HG03108 (cell line): ENCODE measurements at regions not wholly inside any gene's neighbourhood (a gene's known extent, or its start where the extent isn't known, plus 50 kb on each side); places are given as distances from the start of the nearest gene placed in this dataset.

Experiments used
- ATAC-seq: cut with Tn5 transposase; IDR thresholded peaks from one replicate; pipeline ENCODE4 v1.9.1; 2021; ENCODE audit warnings: moderate library complexity; ENCODE audit not compliant: unreplicated experiment

DNA sequence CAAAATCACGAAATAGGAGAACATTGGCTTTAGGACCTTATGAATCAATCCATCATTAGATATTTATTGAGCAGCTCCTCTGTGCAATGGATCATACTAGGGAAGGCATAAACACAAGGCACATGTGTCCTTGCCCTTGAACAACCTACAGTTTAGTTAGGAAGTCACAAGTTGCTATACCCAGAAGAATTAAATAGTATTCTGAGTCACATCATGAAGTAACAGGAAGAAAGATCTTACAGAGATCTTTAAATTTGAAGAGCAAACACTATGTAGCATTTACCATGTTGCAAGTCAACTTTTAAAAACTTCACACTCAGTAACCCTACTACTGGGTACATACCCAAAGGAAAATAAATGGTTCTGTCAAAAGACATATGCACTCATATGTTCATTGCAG lies 355.2 kb upstream of the SLC14A2 start:
- ATAC-seq: no peak

DNA sequence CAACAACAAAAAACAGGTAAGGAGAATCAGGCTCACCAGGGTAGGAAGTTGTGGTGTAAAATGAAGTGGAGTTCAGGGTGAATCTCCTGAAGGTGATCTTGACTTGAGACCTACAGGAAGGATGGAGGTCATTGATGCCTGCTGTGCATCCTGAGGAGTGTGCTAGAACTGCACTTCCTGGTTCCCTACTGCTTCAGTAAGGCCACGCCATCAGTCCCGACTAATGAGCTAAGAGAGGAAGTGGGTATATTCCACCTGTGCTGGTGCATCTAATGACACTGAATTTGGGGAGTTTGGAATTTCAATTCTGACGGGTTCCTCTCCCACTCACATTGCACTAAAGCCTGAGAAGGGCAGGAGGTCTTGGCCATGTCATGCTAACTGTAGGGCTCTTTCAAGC lies 349.3 kb upstream of the SLC14A2 start:
- ATAC-seq: no peak

DNA sequence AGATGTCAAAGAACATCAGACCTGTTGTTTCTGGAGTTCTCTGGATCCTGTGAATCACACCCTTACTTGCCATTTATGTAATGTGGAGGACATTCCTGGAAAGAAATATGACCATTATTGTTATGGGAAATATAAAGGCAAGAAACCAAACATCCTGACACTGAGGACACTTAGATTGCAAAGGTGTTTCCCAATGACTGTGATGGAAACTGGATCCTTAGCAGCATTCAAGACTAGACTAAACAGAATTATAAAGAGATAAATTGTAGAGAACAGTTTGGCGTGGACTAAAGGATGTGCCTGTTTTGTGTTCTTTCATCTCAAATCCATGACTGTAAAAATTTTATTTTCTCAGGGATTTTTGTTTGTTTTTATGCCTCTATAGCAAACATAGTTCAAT lies 347.7 kb upstream of the SLC14A2 start:
- no peak for ATAC-seq

DNA sequence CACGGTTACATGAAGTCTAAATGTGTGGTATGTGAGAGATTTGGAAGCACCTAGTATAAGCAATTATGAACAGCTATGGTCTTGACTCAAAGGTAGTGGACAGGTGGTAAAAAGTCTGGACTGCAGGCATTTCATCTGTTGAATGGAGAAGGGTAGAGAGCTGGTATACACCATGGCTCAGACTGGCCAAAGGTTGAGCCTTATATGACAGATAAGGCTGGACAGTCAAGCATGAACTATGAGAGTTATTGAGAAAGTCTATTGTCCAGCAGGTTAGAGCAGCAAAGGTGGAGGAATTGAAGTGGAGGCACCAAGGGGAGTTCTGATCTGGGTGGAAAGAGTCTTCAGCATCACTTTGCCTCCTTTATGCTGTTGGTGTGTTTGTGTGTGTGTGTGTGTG lies 346.7 kb upstream of the SLC14A2 start:
- no peak for ATAC-seq

DNA sequence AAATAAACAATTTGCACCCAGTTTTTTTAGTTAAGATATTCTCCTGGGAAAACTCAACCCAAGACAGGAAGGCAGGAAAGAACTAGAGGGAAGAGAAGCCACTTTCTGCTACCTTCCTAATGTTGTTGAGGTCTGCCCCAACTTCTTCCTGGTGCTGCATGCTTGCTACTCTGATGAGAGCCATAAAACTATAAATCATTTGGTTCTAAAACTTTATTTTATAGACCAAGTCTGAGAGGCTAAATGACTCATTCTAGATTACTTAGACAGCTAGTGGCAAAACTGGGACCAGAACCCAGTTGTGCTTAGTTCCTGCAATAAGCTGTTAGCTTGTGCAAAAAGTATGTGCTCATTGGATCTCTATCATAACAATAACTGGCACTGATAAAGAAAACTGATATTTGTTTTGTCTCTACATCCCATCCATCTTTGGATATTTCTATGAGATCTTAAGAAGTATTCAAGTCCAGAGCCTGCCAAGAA lies 344.9 kb upstream of the SLC14A2 start:
- no peak for ATAC-seq

DNA sequence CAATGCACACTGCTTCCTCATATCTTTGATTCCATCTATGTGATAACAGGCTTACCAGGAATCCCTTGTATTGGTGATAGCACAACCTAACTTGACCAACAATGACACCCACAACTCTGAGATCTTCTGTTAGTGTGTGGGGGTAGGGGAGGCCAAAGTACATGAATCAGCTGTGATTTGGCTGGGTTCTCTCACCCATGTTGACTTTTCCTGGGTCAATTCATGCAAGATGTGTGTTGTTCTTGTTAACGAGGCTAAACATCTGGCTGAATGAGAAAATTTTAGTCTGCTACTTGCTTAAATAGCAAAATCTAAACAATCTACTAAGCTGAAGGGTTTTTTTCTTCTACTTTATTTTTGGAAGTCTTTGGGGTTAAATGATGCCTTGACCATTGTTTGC lies 341.2 kb upstream of the SLC14A2 start:
- no peak for ATAC-seq

DNA sequence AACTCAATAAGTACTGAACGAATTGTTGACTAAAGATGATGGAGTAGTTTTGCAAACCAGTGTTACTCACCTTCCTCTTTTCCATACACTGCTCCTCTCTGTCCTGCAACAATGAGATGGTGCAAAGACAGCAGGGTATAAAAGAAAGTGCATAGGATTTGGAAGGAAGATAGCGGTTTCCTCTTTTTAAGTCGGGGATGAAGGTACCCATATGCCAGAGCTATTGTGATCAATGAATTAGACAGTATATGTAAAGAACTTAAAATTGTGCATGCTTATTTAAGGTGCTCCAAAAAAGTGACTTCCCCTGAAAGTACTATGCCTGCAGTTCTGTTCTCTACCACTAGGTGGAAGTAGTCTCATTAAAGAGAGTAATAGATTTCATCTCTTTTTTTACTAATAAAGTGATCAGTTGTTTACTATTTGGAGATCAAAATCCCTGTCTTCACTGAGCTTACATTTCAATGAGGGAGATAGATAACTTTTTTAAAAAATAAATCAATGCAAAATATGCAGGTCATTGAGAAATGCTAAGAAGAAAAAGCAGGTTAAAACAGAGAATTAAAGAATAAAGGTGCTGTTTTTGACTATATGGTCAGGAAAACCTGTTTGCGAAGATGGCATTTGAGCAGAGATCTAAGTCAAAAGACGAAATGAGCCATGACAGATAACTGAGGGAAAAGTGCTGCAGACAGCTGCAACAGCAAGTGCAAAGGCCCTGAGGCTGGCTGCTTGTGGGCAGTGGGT lies 339.7 kb upstream of the SLC14A2 start:
- no peak for ATAC-seq

DNA sequence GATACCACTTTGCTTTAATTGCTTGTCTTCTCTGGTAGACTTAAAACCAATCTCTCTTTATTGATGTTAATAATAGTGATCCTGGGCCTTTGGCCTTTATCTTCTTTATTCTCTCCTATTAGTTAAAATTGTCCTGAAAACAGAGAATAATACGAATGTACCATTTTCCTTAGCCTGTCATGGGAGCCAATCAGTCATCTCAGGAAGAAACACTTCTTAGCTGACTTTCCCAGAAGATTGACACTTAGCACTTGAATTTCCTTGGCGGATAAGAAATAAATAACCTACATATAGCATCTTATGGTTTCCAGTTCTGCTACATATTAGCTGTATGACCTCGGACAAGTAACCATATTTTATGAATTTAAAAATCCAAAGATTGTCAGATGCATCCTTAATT lies 338.4 kb upstream of the SLC14A2 start:
- ATAC-seq: no peak

DNA sequence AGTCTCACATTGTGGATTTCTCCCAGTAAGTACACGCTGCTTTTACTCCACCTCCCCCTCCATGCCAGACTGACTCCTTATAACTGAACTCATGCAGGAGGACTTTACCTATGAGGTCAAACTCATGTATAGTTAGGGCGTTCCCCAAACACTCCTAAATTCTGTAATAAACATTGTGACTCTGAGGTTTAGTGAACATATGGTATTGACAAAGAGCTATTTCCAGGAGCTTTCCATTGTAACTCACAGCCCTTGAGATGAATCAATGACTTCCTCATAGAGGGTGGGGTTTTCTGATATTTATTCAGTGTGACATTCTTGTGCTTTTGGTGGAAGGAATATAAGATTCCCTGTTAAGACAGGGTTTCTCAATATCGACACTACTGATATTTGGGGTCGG lies 337.4 kb upstream of the SLC14A2 start:
- ATAC-seq: no peak

DNA sequence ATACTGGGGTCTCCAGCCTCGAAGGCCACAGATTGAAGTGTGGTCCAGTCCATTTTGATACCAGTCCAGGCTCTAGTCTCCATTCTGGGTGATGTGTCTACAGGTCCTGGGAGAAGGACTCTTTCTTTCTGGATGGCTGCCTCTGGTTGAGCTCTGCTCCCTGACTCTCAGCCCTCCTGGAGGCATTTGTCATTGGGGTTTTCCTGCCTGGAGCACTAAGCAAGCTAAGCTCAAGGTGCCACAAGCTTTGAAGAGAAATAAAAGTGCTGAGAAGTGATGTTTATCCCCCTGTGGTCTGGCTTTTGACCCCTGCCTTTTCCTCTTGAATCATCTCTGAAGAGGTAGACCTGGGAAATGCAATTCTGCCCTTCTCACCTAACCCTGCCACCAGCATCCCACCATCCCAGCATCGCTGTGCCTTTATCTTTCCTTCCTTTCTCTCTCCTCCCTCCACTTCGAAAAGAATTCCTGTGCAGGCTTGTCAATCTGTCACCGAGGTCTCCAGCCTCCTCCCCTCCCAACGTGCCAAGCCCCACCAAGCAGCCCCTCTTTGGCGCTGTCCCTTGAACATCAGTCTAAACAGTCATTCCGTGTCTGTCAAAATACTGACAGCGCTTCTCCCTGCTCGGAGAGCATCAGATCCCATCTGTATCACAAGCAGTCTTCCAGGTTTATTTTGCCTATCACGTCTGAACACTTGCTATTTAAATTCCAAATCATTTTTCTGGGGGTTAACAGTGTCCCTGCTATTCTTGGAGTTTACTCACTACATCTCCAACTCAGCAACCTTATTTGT lies 334.6 kb upstream of the SLC14A2 start:
- ATAC-seq: no peak

DNA sequence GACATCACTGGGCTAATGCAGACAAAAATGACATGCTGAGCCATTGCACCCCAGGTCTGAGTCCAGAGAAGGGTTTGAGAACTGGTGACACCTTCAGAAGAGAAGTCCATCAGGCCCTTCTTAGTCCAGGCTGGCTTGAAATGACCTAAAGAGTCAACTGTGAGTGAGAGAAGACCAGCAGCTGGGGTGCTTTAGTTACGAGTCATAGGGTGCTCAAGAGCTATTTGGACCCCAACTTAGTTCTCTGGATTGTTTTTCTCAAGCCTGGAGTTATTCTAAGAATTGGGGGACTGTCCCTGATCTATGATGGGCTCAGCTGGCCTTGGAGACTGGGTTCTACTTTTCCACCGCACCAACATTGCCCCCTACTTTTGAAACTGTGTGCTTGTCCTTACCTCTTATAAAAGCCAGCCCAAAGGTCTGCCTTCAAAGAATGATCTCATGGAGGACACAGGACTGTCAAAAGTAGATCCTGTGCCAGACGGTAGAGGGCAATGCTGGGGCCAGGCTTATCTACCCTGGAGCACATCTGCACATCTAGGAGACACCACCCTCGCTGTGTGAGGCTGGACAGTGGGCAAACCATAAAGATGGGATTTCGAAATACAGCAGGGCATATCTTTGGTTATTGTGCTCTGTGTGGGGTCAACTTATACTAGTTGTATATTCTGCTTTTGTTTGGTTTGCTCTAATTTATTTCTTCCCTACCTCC lies 333.0 kb upstream of the SLC14A2 start:
- ATAC-seq: no peak

DNA sequence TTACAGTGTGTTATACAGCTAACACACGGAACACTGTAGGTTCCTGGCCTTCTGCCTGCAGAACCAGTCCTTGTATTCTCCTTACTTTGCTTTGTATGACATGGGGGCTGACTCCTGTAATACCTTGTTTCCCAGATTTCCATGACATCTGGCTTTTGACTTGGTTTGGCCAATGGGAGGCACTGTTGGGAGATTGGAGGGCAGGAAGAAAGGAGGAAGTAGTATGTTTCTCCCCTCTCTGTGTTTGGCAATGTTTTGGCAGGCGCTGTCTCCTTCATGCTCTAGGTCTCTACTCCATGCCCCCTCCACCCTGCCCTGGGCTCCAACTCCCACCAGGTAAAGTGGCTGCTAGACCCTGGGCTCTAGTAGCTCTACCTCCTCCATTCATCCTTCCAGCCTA lies 331.1 kb upstream of the SLC14A2 start:
- ATAC-seq: no peak

DNA sequence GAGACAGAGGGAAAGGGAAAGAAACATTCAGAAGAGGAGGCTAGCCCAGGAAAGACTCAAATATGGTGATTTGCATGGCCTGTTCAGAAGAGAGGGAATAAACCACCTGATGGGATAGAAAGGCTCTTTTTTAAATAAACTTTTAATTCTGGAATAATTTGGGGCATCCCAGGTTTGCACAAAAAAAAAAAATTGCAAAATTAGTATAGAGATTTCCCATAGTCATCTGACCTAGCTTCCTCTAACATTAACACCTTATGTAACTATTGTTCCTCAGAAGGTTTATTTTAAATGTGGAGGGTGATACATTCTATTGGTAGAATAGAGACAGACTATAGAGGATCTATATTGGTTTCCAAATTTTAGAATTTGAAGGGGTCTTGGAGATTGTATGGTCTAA lies 330.4 kb upstream of the SLC14A2 start:
- ATAC-seq: no peak

DNA sequence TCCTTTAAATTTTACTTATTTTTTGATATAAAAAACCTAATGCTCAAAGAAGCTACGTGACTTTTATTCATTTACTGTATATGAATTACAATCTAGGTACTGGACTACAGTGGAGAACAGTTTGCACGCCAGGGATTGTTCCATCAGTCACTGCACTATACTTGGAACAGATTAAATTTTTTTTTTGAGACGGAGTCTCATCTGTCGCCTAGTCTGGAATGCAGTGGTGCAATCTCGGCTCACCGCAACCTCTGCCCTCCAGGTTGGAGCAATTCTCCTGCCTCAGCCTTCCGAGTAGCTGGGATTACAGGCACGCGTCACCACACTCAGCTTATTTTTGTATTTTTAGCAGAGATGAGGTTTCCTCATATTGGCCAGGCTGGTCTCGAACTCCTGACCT lies 330.0 kb upstream of the SLC14A2 start:
- no peak for ATAC-seq

DNA sequence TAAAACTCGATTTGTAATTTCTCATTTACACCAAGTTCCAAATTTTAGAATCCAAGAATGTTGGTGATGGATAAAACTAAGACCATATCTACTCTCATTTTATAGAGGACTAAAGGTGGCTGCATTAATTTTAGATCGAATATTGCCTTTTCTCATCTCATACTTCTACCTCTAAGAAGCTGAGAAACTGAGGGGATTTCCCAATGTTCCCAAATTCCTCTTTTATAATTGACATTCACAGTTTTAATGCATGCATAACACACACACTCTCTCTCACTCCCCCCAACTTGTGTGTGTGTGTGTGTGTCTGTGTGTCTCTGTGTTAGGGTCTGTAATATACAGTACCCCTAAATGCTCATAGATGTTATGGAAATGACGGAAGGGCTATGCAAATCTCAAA lies 328.8 kb upstream of the SLC14A2 start:
- ATAC-seq: no peak

DNA sequence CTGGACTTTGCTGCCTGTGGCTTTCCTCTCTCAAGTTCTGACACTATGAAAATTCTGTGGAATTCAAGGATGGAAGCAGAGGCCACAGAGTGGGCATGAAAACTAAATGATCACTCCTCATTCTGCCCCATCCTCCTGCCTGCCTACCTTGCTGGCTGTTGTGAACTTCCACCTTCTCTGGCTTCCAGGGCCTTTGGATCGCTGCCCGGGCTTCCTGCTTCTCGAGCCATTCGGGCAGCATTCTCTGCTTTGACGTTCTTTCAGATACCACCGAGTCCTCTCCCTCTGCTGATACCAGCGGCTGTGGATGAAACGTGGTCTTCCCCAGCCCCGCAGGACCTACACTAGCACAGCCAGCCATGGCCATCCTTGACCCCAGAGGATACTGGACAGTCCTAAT lies 327.7 kb upstream of the SLC14A2 start:
- ATAC-seq: no peak

DNA sequence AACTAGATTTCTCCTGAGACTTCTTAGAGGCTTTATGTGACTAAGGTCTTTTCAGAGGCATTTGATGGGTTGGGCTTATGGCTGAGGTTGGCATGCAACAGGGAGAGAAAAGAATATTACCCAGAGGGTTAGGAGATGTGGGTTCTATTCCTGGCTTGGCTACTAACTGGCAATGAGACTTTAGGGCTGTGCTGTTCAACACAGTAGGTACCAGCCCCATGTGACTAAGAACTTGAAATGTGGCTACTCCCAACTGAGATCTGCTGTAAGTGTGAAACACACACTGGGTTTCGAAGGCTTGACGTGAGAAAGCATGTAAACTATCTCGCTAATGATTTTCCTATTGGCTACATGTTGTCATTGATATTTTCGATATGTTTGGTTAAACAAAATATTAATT lies 324.9 kb upstream of the SLC14A2 start:
- no peak for ATAC-seq

DNA sequence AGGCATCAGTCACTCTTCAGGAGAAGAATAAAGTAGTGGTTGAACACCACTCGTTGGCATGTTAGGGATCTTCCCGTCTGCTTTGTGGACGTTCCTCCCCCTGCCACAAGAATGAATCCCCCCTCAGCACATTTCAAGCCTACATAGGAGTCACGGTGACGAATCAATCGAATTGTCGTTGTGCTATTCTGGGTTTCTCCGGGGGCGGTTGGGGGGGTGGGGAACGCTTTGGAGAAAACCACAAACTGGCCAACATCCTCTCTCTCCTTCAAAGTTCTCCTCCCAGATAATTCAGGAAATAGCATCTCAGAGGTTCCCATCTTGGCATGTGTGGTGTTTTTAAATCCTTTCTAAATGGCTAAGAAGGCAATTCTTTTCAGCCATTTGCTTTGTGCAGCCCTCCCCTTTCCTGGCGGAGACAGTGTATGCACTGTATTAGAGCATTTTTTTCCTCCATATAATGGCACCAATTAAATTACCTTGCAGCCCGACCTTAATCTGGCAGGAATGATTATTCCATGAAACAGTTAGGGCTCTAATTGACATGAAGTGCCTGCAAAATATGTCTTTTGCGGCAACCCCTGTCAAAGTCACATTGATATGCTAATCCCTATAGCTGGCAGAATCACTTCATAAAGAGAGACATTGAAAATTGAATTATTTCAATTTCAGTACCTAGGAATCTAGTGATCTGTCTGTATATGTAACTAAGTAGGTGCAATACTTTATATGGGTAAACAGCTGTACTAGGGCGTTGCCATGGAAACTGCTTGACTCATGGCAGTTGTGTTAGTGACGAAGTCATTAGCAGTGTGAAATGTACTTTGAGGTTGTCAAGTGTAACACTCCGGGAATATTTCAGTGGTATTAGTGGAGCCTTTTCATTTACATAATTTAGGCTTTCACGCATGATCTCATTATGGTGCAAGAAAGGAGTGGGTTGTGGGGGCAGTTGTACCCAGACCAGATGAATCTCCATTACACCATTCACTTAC lies 323.4 kb upstream of the SLC14A2 start:
- no peak for ATAC-seq

DNA sequence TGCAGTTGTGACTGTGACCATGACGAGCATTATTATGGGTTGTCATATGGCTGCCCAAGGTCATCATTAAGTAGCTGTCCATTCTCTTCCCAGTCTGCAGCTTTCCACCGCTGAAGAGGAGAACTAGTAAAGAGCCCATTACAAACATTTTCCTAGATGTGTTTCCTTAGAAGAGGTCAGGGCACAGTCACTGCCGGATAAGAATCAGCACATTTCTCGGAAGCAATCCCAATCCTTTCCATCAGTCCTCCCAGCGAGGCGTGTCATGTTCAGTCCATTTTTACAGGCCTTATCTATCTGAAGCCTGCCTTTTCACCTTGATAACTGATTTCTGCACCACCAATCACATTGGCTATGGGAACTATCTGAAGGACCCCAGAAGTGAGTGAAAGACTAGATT lies 319.9 kb upstream of the SLC14A2 start:
- no peak for ATAC-seq

DNA sequence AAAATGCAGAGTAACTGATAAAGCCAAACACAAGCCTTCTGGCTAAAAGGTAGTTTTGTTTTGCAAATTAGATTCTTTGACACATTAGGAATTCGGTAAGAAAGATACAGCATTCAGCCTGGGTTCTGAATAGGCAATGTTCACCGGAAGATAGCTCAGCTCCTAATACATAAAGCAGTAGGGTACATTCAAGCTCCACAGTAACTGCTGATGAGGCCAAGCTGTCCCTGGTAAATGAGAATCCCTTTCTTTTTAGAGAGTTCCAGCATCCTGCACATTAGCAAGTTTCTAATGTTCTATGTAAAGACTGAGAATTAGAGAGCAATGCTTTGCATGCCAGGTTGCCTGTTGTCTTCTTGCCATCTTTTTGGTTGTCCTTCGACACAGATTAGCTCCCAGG lies 316.3 kb upstream of the SLC14A2 start:
- ATAC-seq: no peak

DNA sequence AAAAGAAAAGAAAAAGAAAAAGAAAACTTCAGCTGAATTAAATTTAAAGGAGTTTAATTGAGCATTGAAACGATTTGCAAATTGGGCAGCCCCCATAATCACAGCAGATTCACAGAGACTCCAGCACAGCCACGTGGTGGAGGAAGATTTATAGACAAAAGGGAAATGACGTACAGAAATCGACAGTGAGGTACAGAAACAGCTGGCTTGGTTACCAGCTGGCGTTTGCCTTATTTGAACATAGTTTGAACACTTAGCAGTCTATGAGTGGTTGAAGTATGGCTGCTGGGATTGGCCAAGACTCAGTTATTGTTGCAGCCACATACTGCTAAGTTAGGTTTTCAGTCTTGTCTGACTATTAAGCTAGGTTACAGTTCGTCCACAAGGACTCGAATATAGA lies 312.2 kb upstream of the SLC14A2 start:
- ATAC-seq: no peak
